T47D (cell line): ENCODE measurements at regions not wholly inside any gene's neighbourhood (a gene's known extent, or its start where the extent isn't known, plus 50 kb on each side); places are given as distances from the start of the nearest gene placed in this dataset.
"Not testable (repeated sequence)": the region's sequence is repeated elsewhere in the genome, so short reads cannot be mapped to it uniquely, and the experiment has no call there.

Experiments used
- DNase-seq, 2 experiments: peaks; one replicate each; pipeline versions ENCODE4 v3.0.0 to v3.0.0-alpha.2; 2011 to 2012; ENCODE audit warnings: low read depth in 1 of 2, low spot score in 1 of 2
- JUND ChIP-seq: IDR thresholded peaks from 2 replicates; pipeline ENCODE4 v1.6.1; 2012; ENCODE audit warnings: low read depth
- in situ Hi-C: cut with HindIII; loops from 2 replicates; pipeline ENCODE4 v1.10.0; 2016; ENCODE audit warnings: low sequenced_read_pairs, low pct_unique_long_range_greater_than_20kb

- no peak for DNase-seq
- in situ Hi-C loops = no loop called here
- TF ChIP-seq JUND = no peak
Observed at GRCh38 chr9:108780942-108781734, 74.6 kb downstream of the ACTL7B start.

DNA sequence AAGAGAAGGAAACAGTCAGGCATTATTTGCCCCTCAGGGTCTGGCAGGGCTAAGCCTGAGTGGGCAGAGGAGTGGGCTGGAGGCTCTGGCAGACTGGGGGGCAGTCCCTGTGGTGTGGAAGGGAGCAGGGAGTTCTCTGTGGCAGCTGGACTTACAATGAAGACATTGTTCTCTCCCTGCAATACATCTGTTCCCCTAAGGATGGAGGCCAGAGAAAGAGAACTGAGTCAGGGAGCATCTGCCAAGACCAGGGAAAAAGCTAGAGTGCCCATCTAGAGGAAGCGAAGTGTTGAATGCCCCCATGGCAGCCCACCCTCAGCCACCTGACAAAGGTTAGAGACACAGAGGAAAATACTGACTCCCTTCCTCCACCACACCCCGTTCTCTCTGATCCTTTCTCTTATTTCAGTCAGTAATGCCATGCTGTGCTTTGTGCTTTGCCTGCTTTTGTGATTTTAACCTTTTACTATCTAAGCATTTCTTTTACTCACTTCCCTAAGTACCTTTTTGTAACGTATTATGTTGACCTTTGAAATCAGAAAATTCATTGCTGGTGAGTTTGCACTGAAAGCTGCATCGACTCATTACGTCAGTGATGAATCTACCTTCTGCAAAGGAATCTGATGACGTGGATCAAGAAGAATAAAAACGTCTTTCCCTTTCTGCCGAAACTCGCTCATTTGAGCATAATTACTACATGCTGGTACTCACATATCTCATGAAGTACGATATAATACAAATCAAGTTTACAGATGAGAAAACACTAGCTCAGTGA, 76.0 kb downstream of the ACTL7B start:
- in situ Hi-C loops = no loop called here
- no peak for DNase-seq
- TF ChIP-seq JUND = no peak

DNA sequence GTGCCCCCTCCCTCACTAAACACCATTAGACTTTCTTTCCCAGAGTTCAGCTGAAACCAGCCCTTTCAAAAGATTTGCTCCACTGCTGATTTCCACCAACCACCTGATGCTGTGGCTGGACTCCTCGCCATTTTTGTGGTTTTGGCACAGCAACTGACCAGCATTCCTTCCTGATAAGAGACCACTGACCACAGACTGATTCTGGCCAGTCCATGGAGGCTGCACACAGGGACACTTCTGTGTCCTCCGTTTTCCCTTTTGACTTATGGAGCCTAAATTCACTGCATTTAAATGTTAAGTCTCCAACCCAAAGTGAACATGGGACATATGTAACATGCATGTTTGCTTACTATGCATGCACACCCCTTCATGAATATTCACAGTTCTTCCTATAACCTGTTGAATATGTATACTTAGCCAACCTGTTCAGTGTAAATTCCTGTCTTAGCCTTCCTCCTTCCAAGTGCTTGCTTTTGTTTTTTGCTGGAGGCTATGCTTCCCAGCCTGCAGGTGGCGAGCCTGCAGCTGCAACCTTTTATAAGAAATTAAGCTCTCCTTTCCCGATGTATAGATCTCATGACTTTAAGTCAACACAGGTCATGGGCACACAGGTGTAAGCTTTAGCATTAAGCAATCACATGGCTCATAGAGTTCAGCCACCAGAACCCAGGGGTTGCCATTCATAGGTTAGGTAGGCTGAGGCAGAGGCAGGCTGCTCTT, 78.7 kb downstream of the ACTL7B start:
- peak in 1 of 2 experiments; percentile 82 for DNase-seq
- in situ Hi-C loops = no loop called here
- TF ChIP-seq JUND = no peak

GRCh38 chr9:108775901-108776306, 79.9 kb downstream of the ACTL7B start:
- in situ Hi-C loops = no loop called here
- no peak for TF ChIP-seq JUND
- no peak for DNase-seq

GRCh38 chr9:108774088-108774487, 81.7 kb downstream of the ACTL7B start:
- in situ Hi-C loops, DNase-seq: not testable (repeated sequence)

DNA sequence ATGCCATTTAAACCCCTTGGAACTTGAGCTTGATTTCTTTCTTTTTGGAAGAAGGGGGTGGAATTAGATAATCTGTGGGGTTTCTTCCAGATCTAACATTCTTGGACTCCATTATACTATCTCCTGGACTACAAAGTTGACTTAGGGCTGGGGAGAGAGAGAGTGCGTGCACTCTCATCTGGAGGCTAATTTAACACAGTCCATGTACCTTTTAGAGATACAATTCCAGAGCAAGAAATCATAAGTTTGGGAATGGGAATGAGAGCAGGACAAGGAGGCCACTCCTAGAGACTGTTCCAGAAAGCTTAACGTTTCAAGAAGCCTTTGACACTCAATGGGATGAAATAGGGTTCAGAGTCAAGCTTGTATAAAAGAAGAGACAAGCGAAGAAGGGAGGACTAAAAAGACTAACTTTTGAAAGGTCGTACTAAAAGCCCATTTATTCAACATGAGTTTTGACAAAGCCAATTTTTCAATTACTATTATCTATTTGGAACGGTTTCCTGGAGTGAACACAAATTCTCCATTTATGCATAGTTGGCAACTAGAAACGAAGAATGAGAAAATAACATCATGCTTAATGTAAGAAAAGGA, 83.4 kb downstream of the ACTL7B start:
- DNase-seq = no peak
- in situ Hi-C loops = no loop called here
- TF ChIP-seq JUND = no peak

GRCh38 chr9:108768744-108769143, 87.0 kb downstream of the ACTL7B start:
- in situ Hi-C loops = no loop called here
- no peak for TF ChIP-seq JUND

DNA sequence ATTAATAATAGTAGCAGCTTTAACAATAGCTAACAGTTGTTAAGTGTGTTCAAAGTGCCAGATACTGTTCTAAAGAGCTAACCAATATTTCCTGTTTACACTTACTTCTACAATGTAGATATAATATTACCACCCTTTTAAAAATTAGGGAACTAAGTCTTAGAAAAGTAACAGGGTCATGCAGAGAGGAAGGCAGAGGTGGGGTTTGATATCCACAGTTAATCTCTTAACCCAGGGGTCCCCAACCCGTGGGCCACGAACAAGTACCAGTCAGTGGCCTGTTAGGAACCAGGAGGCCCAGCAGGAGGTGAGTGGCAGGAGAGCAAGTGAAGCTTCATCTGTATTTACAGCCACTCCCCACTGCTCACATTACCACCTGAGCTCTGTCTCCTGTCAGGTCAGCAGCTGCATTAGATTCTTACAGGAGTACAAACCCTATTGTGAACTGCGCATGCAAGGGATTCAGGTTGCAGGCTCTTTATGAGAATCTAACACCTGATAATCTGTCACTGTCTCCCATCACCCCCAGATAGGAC, 89.1 kb downstream of the ACTL7B start:
- in situ Hi-C loops = no loop called here
- TF ChIP-seq JUND = no peak
- DNase-seq = no peak

More at GRCh38 chr9:108768744-108769143, 87.0 kb downstream of the ACTL7B start:
- no peak for DNase-seq

DNA sequence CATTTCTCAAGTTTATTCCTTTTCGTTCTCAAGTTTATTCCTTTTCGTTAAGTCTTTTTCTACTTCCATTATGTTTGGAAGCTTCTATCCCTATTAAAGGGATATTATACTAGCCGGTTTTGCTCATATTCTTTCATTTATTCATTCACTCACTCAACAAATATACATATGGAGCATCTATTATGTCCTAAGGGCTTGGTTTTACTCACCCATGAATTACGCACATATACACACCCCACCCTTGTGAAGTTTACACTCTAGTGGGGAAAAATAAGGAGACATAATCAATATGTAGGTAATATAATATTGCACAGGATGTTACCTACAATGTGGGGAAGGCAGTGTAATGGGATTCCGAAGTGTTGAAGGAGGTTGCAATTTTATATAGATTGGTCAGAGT, 90.5 kb downstream of the ACTL7B start:
- DNase-seq = no peak
- no peak for TF ChIP-seq JUND
- in situ Hi-C loops = no loop called here

GRCh38 chr9:108762348-108763055, 93.3 kb downstream of the ACTL7B start:
- TF ChIP-seq JUND = no peak
- in situ Hi-C loops = no loop called here
- DNase-seq = no peak

DNA sequence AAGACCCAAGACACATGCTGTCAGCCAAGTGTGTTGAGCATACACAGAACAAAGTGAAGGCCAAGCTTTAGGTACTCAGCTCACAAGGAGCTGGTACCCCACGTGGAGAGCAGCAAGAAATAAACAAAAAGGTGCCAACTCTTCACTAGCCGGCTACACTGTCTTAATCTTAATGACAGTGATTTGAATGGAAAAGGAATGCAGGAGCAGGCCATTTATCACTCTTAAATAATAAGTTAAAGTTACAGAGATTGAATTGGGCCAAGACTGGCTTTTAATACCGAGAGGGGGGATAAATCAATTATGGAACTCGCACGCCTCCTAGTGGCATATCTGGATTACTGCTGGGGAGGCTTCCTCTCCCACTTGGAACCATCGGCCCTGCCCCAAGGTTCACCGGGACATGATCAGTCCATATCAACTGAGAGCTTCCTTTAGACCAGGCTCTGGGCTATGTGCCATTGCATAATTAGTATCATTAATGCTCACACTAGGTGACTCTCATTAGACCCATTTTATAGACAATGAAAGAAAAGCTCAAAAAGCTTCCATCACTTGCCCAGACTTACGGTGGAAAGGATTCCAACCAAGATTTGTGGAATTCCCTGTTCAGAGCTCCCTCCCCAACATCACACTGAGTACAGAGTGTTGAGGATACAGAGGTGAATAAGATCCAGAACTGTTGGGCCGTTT, 94.0 kb downstream of the ACTL7B start:
- DNase-seq = peak; percentile 72 to 73
- no peak for TF ChIP-seq JUND
- in situ Hi-C loops = no loop called here
